GM10266 (cell line): ENCODE measurements at regions not wholly inside any gene's neighbourhood (a gene's known extent, or its start where the extent isn't known, plus 50 kb on each side); places are given as distances from the start of the nearest gene placed in this dataset.

ENCODE experiments used
- DNase-seq: peaks from one replicate; pipeline ENCODE4 v3.0.0; 2012; ENCODE audit errors: extremely low spot score
- CTCF ChIP-seq: IDR thresholded peaks from 2 replicates; pipeline ENCODE4 v1.5.1; 2012; ENCODE audit warnings: mild to moderate bottlenecking, low read depth; ENCODE audit not compliant: control insufficient read depth, insufficient read depth; ENCODE audit errors: missing control alignments

- no peak for TF ChIP-seq CTCF
- no peak for DNase-seq
These were observed 402.4 kb upstream of the DDI1 start for GRCh38 chr11:103633819-103634590.

- DNase-seq, result no peak
- no peak for TF ChIP-seq CTCF
These were observed 400.2 kb upstream of the DDI1 start for GRCh38 chr11:103636232-103636631.

GRCh38 chr11:103637295-103637694 lies 399.1 kb upstream of the DDI1 start:
- no peak for DNase-seq
- TF ChIP-seq CTCF, result no peak

GRCh38 chr11:103637831-103638230 lies 398.6 kb upstream of the DDI1 start:
- TF ChIP-seq CTCF, result no peak
- no peak for DNase-seq

GRCh38 chr11:103644676-103645075 lies 391.8 kb upstream of the DDI1 start:
- no peak for DNase-seq
- TF ChIP-seq CTCF, result no peak

GRCh38 chr11:103648054-103648453 lies 388.4 kb upstream of the DDI1 start:
- DNase-seq, result no peak
- no peak for TF ChIP-seq CTCF

- DNase-seq, result peak; percentile 12
- no peak for TF ChIP-seq CTCF
These were observed 387.6 kb upstream of the DDI1 start for GRCh38 chr11:103648670-103649400.
